SK-N-DZ (cell line): ENCODE measurements at regions not wholly inside any gene's neighbourhood (a gene's known extent, or its start where the extent isn't known, plus 50 kb on each side); places are given as distances from the start of the nearest gene placed in this dataset.

Source experiments
- DNase-seq: peaks from one replicate; pipeline ENCODE4 v3.0.0-alpha.2; 2015; ENCODE audit warnings: low spot score

DNA sequence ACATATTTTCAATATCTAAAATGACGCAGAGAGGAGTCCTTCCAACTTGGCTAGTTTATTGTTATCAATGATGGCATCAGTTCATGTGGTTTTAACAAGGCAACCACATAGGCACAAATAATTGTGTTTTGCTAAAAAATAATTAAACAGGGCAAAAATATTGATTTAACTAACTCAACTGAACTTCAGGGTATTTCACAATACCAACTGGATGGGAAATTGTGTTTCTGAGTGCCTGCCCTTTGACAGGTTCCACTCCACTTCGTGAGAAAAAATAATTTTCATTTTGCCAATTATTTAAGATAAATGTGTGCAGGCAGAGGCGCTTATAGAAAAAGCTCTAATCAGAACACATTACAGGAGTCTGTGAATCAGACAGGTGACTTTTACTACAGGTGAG, 689.3 kb upstream of the CCDC54 start:
- DNase-seq: no peak

DNA sequence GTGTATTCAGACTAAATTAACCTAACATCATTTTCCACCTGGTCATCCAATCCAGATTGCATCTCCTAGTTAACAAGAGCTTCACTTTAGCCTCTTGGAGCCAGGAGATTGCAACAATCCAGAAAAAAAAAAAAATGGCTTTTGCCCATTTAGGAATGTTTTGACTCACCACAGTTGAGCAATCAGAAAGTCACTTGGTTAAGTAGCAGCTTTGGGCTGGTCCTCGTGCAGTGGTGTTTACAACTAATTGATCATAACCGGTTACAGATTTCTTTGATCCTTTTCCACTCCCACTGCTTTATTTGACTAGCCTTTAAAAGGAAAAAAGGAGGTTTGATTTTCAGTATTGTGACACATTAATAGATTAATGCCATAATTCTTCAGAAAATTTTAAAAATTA, 688.8 kb upstream of the CCDC54 start:
- DNase-seq: no peak

DNA sequence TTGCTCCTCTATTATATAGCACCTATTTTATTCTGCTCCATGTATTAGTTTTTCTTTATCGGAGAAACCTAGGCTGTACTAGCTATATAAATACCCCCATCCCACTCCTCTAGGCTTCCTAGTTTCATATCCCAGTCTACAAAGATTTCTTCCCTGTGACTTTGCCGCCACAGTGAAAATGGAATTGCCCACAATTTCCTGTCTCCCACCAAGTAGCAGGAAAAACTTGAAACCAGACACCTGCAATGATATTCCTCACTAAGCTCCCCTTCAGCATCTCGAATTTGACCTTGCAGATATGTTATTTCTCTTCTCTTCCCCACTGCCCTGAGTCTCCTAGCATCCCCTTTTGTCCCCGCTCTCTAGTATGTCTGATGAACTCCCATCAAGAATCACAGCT, 685.8 kb upstream of the CCDC54 start:
- DNase-seq: no peak

DNA sequence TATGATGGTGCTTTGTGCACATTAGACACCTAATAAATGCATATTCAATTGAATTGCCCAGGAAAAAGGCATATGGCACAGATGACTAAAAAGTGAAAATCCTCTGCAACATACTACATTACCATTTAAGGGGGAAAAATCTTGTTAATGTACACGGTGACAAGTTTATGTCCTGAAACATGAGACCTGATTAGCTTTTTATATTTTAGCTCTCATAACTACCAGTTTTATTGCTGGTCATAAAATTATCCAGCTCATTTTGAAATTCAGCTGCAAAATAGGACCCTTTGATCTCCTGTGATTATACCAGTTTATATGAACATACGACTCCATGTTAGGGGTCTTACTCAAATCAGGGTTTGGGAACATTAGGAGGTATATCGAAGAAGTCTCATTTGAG, 684.6 kb upstream of the CCDC54 start:
- no peak for DNase-seq

DNA sequence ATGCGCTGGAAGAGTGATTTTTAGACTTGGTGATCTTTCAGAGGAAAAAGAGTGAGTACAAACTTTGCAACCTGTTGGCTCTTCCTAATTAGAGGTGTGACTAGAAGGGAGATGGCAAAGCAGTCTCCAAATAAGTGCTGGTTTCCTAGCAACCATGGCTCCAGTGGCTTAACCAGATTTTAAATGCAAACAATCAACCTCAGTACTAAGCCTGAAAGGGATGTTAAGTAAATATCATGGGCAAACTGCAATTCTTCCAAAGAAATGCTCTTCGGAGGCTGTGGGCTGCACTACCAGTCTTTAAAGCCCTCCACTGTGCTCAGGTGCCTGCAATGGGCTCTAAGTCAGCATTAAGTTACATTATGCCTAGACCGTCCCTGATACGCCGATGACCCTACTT, 678.1 kb upstream of the CCDC54 start:
- no peak for DNase-seq

DNA sequence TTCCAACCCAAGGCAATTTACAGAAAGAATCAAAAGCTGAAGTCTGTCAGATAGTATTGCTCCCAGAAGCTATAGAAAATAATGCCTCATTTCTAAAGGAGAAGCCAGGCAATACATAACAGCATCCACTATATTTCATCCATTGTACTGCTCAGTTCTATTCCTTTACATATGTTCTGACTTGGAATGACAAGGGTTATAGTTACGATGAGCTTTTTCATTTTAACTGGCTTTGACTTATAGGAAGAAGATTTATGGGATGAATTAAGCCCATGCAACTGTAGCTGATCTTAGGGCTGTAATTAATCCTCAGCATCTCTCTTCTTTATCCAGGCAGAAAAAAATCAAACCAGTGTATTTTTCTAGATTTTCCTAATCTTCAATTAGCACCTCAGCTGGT, 676.3 kb upstream of the CCDC54 start:
- DNase-seq: no peak

DNA sequence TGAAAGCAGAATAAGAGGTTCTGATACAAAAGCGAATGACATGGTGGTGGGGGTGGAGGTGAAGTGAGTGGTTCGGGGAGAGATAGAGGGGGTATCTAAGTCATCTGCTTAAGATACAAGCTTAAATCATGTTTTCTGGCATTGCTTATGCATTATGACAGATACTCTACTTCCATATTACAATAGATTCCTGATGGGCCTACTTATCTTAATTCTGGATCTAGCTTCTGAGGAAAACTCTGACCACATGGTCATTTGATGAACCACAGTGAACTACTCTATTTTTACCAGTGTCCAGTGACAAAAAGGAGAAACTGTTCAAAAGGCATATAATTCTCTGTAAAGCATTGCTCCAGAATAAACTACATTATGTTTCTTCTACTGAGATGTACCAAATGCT, 673.7 kb upstream of the CCDC54 start:
- peak; percentile 5 for DNase-seq

DNA sequence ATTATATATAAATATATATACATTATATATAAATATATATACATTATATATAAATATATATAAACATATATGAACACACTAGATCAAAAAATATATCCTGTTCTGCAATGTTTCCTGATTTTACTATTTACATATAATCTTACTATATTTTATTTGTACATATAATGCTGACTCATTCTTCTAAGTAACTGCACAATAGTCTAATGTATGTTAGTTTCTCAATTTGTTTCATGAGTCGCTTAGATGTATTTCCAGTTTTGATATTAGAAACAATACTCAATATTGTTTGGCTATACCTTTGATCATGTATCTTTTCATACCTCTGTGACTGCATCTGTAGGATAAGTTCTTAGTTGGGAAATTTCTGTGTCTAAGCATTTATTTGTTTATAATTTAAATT, 669.9 kb upstream of the CCDC54 start:
- no peak for DNase-seq

DNA sequence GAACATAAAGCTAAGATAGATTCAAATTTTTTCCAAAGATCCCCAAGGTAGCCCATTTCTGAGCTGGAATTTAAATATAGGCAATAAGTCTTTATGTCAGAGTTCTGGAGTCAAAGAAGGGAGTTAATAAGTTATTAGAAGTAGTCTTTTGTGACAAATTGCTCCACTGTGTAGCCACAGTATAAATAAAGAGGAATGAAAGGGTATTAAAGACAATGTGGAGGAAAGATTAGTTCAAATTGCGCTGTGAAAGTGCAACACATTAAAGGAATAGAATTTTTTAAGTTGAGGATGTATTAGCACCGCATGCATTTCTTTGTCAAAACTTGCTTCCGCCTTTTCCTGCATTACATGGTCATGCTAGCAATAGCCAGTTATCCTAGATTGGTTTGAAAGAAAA, 666.6 kb upstream of the CCDC54 start:
- DNase-seq: no peak

DNA sequence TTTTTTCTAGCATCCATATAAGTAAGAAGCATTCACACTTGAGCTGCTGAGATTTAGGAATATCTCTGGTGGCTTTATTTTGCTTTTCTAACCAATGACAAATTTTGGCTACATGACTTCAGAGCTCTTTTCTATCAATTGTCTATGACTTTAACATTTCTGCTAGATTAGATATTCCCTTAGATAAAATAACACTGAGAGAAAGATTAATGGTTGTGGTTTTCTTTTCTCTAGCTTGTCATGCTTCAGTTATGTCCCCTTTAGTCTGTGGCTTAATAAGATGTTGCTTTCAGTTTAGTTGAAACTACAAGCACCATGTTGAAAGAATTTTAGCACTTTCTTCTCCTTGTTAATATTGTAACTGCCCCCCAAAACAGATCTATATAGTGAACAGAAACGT, 665.6 kb upstream of the CCDC54 start:
- no peak for DNase-seq

DNA sequence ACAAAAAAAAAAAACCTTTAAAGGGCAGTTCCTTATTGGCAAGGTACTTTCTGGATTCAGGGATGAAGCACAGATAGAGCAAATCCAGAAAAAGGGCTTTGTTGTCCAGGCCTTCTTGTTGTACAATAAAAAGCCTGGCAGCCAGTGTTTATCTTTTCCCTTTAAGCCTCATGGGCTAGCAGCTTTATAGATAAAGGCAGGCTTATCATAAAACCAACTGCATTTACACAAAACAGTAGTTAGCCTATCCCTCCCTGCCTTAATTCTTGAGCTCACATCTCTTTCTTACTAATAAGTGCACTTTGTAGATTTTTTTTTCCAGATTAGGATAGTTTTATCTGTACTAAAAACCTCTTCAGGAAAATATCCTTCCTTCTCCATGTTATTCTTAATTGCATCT, 662.8 kb upstream of the CCDC54 start:
- no peak for DNase-seq

DNA sequence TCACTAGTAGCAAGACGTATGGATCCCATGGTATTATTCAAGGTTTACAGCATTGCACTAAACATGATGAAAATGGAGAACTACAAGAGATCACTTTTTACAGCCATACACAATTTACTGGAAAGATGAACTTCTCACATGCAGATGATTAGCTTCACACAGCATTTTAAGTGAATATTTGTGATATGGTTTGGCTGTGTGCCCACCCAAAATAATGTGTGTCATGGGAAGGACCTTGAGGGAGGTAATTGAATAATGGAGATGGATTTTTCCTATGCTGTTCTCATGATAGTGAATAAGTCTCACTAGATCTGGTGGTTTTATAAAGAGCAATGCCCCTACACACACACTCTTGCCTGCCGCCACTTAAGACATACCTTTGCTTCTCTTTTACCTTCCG, 662.0 kb upstream of the CCDC54 start:
- no peak for DNase-seq

DNA sequence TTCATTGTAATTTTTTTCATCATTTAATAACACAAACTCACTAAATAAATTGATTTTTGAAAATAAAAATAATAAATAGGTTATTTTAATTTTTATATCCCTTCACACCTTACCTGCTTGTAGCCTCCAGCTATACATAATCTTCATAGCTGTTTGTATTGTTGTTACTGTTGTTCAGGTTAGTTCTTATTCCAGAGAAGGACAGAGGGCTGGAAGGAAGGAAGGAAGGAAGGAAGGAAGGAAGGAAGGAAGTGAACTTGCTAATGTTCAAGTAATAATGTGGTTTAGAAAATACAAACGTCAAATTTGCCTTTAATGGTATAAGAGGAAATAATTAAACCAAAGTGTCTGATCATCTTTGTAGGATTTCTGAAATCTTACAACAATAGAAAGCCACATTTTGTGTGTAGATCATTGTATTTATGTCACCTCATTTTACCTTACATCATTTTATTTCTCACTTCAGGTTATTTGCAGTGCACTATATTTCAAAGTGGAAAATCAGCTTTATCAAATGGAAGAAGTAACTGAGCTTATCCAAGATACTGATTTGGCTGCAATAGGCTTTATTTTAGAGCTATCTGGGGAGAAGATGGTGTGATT, 660.0 kb upstream of the CCDC54 start:
- DNase-seq: no peak

DNA sequence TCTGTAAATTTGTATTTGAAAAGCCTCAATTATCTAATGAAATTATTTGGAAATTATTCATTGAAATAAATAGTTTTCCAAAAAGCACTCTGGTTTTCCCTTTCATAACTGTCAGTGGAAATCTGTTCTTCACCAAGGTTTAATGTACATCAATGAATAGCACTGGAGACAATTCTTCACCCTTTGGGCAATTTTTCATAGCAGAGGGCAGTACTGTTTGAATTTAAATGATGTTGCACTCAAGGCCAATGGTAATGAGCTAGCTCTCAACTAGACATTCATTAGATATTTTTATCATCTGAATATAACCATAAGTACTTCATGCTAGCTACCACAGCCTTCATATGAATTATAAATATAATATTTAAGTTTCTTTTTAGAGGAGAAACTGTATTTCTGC, 658.2 kb upstream of the CCDC54 start:
- DNase-seq: no peak

DNA sequence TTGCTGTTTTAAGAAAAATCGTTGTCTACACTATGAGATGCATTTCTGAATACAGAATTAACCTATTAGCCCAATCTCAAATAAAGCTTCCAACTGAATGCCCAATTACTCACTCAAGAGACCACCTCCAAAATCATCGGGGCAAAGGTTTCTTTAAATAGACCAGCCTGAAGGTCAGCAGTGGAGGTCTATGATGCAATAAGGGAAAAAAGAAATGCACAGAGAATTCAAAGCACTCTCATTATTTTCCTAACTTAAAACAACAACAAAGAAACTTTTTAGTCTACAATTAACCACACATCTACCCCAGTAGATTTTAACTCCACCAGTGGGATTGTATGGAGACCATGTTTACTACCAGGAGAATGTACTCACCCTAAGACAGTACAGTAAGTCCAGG, 657.7 kb upstream of the CCDC54 start:
- DNase-seq: no peak

DNA sequence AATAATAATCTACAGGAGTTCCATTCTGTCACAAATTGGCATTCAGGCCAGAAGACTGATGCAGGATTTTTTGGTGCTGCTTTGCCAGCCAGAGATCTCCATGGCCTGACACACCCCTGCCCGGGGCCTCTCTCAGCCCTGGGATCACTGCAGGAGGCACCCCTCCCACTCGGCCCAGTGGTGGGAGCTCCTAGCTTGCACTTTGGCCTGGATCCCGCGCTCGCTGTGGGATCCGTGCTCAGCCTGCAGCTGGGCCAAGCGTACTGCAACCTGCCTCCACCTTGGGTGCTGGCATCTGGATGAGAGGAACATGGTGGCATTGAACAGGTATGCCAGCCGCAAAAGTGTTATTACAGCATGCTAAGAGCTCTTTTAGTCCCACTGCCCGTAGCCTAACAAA, 656.7 kb upstream of the CCDC54 start:
- DNase-seq: no peak

DNA sequence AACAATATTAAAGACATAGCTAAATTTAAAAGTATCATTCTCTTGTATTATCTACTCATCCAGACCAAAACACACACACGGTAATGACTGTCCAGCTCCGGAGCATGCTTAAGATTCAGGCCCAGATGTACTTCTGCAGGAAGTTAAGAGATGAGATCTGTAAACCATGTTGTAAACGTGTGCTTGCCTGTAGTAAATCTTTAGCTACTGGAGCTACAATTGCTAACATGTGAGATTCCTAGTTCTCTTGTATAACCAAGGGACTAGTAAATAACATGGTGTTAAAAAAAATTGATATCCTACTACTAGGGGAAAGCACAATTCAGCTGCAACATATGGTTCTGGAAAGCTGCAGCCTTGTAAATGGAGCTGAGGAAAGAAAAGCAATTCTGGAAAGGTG, 651.7 kb upstream of the CCDC54 start:
- no peak for DNase-seq

DNA sequence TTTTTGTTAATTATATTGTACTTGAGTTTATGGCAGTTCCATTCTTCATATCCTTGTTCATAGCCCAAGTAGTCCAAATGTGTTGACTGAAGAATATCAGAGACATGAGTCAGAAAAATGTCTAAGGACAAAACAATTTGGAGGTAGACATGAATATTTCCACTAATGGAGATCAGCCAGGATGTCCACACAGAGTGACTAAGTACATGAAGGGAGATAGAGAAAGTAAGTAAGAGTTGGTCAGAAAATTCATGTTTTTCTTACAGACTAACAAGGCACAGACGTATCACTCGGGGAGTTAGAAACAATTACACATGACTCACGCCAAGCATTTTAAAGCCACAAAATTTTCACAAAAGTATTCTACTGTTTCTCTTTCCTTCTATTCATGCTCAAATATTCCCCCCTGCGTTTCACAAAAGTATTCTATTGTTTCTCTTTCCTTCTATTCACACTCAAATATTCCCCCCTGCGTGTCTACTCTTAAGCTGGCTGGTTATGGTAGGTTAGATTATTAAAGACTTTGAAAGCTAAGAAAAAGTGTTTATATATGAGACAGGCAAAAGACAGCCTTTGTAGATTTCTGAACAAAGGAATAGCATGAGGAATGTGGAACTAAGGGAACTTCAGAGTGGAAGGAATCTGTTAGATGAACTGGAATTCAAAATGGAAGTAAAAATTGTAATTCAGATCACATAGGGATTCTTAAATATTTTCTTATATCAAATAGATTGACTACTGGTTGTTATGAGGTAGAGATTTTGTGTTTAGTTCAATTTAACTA, 648.7 kb upstream of the CCDC54 start:
- no peak for DNase-seq

DNA sequence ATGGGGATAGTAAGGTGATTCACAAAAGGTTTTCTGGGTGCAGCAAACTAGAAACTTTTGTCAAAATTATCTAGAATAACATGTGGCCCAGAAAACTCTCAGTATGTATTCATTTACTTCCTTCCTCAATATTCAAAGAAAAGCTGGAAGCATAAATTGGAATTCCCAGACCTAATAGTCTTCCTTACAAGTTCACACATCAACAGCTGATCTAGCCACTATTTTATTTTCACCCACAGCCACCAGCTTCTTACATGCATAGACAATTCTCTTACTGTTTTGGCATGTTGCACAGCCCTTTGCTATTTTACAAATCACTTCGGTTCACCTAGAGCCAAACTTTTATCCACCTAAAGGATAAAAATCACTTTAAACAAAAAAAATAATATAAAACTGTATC, 647.8 kb upstream of the CCDC54 start:
- no peak for DNase-seq

DNA sequence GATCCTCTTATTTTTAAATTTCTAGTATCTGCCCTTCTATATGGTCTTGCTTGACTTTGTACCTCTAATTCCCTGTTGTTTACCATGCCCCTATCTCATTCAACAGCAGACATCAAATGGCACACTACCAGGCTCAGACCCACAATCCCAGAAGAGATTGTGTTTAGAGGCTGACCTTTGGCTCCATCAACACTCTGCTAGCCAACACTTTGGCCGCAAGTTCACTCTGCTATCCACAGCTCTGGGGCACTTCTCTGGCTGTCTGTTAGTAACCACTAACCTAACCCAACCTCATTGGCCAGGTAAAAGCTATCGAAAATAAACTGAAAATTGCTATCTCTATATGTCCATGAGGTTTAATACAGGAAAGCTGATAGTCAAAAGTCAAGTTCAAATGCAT, 646.0 kb upstream of the CCDC54 start:
- no peak for DNase-seq

DNA sequence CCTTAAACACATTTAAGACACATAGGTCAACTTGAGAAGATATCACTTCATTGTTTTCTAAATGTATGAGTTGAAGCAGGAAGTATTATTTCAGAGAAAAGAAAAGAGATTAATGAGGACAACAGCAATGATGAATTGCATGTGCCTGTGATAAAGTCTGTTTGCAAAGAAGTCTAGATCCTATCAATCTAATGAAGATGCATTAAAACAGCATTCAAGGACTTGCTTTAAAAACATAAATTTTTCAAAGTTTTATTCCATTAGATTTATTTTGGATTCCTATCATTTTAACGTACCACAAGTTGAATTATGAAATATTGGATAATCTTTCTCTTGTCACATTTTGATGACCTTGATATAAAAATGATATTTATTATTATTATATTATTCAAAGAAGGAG, 642.5 kb upstream of the CCDC54 start:
- no peak for DNase-seq

DNA sequence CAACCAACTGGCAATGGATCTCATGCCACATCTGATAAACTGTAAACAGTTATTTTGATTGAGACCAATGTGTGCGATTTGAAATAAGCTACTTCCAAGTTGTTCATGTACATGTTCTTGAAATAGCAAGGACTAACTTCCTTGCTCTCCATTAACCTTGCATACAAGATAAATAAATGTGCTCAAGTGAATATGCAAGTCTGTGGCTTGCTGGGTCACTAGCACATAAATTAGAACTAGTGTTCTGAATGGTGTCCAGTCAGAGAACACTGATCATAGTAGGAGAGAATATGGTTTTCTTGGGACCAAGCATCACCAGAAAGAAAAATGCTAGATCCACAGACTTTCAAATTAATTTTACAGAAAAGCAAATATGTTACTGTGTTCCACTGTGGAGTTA, 640.0 kb upstream of the CCDC54 start:
- no peak for DNase-seq

DNA sequence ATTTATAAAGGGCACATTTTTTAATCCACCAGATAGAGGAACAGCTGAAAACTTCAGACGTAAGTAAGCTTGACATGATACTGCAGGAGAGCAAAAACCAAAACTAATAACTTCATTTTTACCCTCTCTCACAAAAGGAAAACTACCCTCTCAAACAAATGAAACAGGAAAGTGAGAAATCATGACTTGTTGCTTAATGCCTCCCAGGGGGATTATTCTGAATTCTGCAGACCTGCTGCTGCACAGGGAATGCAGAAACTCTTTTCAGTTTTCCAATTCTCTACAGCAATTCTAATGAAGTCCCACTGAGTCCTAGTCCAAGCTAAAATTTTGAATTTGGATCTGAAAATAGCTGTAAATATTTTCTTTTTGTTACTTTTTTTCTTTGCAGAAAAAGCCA, 637.1 kb upstream of the CCDC54 start:
- no peak for DNase-seq
